Heart left ventricle (tissue), 16 donors: ENCODE measurements at regions not wholly inside any gene's neighbourhood (a gene's known extent, or its start where the extent isn't known, plus 50 kb on each side); places are given as distances from the start of the nearest gene placed in this dataset.

ENCODE experiments used
- ATAC-seq, 4 donors: fragments of 200-7000 bp; cut with Tn5 transposase; one replicate each; pipeline ENCODE4 v1.9.1; 2020 to 2022; ENCODE audit warnings: moderate library complexity in 4 of 4, mild to moderate bottlenecking in 3 of 4, moderate number of reproducible peaks in 1 of 4
- DNase-seq, 5 donors: peaks; one replicate each; pipeline ENCODE4 v3.0.0-alpha.2; 2020
- H3K27ac ChIP-seq, 12 donors: fragments of 200-600 bp; sonication (generic) in 4 of 12; one replicate each; pipeline versions ENCODE4 v1.5.0 to v1.8.0; 2016 to 2022; ENCODE audit warnings: mild to moderate bottlenecking in 2 of 12
- H3K27me3 ChIP-seq, 9 donors: fragments of 200-600 bp; sonication (generic) in 2 of 9; one replicate each; pipeline versions ENCODE4 v1.5.1 to v1.8.0; 2016 to 2022; ENCODE audit warnings: mild to moderate bottlenecking in 3 of 9
- H3K36me3 ChIP-seq, 9 donors: fragments of 200-600 bp; sonication (generic) in 2 of 9; one replicate each; pipeline versions ENCODE4 v1.5.0 to v1.8.0; 2018 to 2022; ENCODE audit warnings: mild to moderate bottlenecking in 2 of 9
- H3K4me1 ChIP-seq, 12 donors: fragments of 200-600 bp; sonication (generic) in 4 of 12; one replicate each; pipeline versions ENCODE4 v1.5.0 to v1.8.0; 2016 to 2022; ENCODE audit warnings: mild to moderate bottlenecking in 3 of 12
- H3K4me3 ChIP-seq, 12 donors: fragments of 200-600 bp; sonication (generic) in 4 of 12; one replicate each; pipeline versions ENCODE4 v1.5.0 to v1.8.0; 2017 to 2022; ENCODE audit warnings: mild to moderate bottlenecking in 9 of 12, moderate library complexity in 4 of 12
- H3K9me3 ChIP-seq, 12 donors: fragments of 200-600 bp; sonication (generic) in 4 of 12; one replicate each; pipeline versions ENCODE4 v1.5.0 to v1.8.0; 2016 to 2022; ENCODE audit warnings: mild to moderate bottlenecking in 1 of 12
- POLR2A ChIP-seq, 2 donors: fragments of 450-650 bp; IDR thresholded peaks; one replicate each; pipeline ENCODE4 v1.6.1; 2017; ENCODE audit warnings: antibody characterized with exemption in 2 of 2, mild to moderate bottlenecking in 2 of 2, moderate library complexity in 2 of 2
- WGBS, 4 donors: extraction: QIAGEN DNeasy Blood & Tissue Kit in 2 of 4; methylation state at CpG; one replicate each; pipeline versions ENCODE4 v1.1.5 to v1.1.7; 2013 to 2018; 5-methylcytosine and 5-hydroxymethylcytosine counted together
- intact Hi-C, 10 donors: fragments of 100-400 bp; cut with DNase I; formaldehyde crosslinking; loops; one replicate each; pipeline versions ENCODE4 v1.11.1 to v1.14.2; 2022
- TF ChIP-seq, protein P1 (sequence below), 12 donors: fragments of 200-600 bp; sonication (generic) in 4 of 12; IDR thresholded peaks; one replicate each; pipeline versions ENCODE4 v1.5.0 to v1.8.0; 2018 to 2022; ENCODE audit warnings: antibody characterized with exemption in 12 of 12, mild to moderate bottlenecking in 5 of 12
- donor health status: ischemic (EF 13 %, LVEDD 7.1; RV severe dilation, severe dysfunction).
- donor health status: healthy with polysubstance abuse.
- donor health status: DM: no; HTN: yes; CAD: no.
- donor health status: DM: no; HTN: no; CAD: no.
- donor health status: ischemic (EF 25% LVEDD 6.9; RV normal size, moderate dysfunction).
- donor health status: ischemic (EF 25% LVEDD 5.7; RV mildly dilated, moderate dysfunction).
- donor health status: healthy.
- donor health status: DM: yes; HTN: yes; CAD: no.
- donor health status: ischemic (EF 35%, LVEDD 5.7; RV mildly dilated, moderate dysfunction).
- donor health status: nonischemic (EF 11% LVEDD 7.7; RV severe dilation, severe dysfunction).
- donor health status: DM: yes; HTN: yes; CAD: no.
- donor health status: PGD.
- donor health status: ischemic (EF 29% LVEDD 5.4; RV normal size, mild dysfunction).
- donor health status: nonischemic (EF 23%, LVEDD 6.1; RV moderate dilation, normal function).

GRCh38 chr1:220991506-220991905 lies 112.3 kb downstream of the HLX start:
- H3K9me3 ChIP-seq = peaks cover 0 to 4% (median 0%) of the 10 kb centered on the region in 12 donors
- WGBS, 4 donors = 81 to 87% (median 85%) methylated on average over 4 of the region's 4 CpGs
- H3K4me3 ChIP-seq = no peak overlapping the region
- DNase-seq (no peak), ATAC-seq (no peak)
- no peak overlapping the region for H3K27ac ChIP-seq
- TF ChIP-seq, protein P1, sequence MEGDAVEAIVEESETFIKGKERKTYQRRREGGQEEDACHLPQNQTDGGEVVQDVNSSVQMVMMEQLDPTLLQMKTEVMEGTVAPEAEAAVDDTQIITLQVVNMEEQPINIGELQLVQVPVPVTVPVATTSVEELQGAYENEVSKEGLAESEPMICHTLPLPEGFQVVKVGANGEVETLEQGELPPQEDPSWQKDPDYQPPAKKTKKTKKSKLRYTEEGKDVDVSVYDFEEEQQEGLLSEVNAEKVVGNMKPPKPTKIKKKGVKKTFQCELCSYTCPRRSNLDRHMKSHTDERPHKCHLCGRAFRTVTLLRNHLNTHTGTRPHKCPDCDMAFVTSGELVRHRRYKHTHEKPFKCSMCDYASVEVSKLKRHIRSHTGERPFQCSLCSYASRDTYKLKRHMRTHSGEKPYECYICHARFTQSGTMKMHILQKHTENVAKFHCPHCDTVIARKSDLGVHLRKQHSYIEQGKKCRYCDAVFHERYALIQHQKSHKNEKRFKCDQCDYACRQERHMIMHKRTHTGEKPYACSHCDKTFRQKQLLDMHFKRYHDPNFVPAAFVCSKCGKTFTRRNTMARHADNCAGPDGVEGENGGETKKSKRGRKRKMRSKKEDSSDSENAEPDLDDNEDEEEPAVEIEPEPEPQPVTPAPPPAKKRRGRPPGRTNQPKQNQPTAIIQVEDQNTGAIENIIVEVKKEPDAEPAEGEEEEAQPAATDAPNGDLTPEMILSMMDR (IDR thresholded peaks at IDR 0.05) = no peak
- no peak for TF ChIP-seq POLR2A (IDR thresholded peaks at IDR 0.05)
- H3K36me3 ChIP-seq = no peaks in the 10 kb centered on the region
- intact Hi-C loops = loop anchor here in 1 of 10 donors (10.0 kb wide), 1 partner anchor 87 kb away; no protein-coding TSS in a partner anchor
- H3K4me1 ChIP-seq = peaks cover 0 to 16% (median 0%) of the 10 kb centered on the region in 12 donors
- H3K27me3 ChIP-seq = no peaks in the 10 kb centered on the region

DNA sequence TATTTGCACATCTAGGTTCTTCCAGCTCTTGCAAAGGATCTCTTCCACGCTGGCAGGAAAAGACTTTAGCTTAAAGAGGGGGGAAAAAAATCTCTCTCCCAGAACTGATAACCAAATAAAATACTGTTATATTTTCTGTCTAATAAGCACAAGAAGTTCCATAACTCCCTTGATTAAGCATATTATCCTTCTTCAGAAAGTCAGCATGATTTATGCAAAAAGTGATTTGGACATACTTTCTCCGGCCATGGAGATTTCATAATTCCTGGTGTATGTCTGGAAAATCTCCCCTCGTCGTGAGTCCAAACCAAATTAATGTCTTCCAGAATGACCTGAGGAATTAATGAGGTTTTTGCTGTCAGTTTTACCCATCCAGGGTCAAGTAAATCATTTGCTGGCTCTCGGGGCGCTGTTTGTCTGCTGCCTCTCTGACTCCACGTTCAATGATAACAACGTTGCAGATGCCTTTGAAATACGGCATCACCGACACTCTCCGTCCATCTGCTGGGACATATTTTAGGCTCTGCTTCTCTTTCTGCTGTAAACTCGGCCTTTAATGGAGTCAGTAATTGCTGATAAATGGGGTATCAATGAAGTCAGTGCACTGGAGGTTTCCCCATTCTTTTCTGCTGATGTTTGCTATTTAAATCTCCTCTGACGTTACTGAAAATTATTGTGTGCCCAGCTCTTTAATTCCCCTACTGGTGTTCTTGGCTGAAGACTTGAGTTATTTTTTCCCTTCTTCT lies 112.9 kb downstream of the HLX start:
- Histone ChIP-seq H3K36me3 (no peaks in the 10 kb centered on the region), H3K27me3 (no peaks in the 10 kb centered on the region), H3K4me3 (peak overlapping the region in 5 of 12 donors; percentile 1 to 26 (median 6)), H3K27ac (peak overlapping the region in 2 of 12 donors; percentile 32 to 38), H3K4me1 (peaks cover 0 to 16% (median 0%) of the 10 kb centered on the region in 12 donors), H3K9me3 (peaks cover 0 to 4% (median 0%) of the 10 kb centered on the region in 12 donors)
- DNase-seq (no peak), ATAC-seq (no peak)
- 48 to 63% (median 49%) methylated on average over 13 of the region's 13 CpGs for WGBS, 4 donors
- intact Hi-C loops = loop anchor here in 1 of 10 donors (10.0 kb wide), 1 partner anchor 87 kb away; no protein-coding TSS in a partner anchor
- TF ChIP-seq, protein P1 (IDR thresholded peaks at IDR 0.05) = no peak
- no peak for TF ChIP-seq POLR2A (IDR thresholded peaks at IDR 0.05)

DNA sequence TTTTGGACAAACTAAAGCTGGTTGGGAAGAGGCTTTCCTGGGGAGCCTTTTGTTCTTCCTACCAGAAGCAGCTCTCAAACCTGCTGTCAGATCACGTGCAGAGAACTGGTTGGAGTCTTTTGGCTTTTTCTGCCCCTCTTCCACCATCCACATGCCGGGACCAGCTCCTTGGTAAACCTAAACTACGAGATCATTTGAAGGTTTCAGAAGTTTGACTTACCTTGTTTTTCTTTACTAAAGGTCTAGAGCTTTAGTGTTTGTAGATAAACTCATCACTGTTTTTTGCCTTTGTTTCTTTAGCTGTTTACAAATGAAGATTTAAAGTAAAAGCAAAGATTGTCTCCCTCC lies 113.4 kb downstream of the HLX start:
- Histone ChIP-seq H3K9me3 (peaks cover 0 to 4% (median 0%) of the 10 kb centered on the region in 12 donors), H3K36me3 (no peaks in the 10 kb centered on the region), H3K27me3 (no peaks in the 10 kb centered on the region), H3K4me1 (peaks cover 0 to 16% (median 0%) of the 10 kb centered on the region in 12 donors), H3K4me3 (peak overlapping the region in 2 of 12 donors; percentile 1 to 2), H3K27ac (peak overlapping the region in 2 of 12 donors; percentile 32 to 38)
- ATAC-seq (no peak), DNase-seq (no peak)
- intact Hi-C loops = loop anchor here in 1 of 10 donors (10.0 kb wide), 1 partner anchor 88 kb away; no protein-coding TSS in a partner anchor
- TF ChIP-seq, protein P1 (IDR thresholded peaks at IDR 0.05) = no peak
- no peak for TF ChIP-seq POLR2A (IDR thresholded peaks at IDR 0.05)
- 43 to 73% (median 66%) methylated on average over 3 of the region's 3 CpGs for WGBS, 4 donors

GRCh38 chr1:220994671-220995070 lies 115.4 kb downstream of the HLX start:
- ATAC-seq = no peak

More at GRCh38 chr1:220994671-220995070, 115.4 kb downstream of the HLX start:
- Histone ChIP-seq H3K36me3 (no peaks in the 10 kb centered on the region), H3K9me3 (no peaks in the 10 kb centered on the region), H3K4me3 (no peak overlapping the region), H3K27me3 (no peaks in the 10 kb centered on the region), H3K27ac (no peak overlapping the region), H3K4me1 (peaks cover 0 to 20% (median 2%) of the 10 kb centered on the region in 12 donors)
- 86 to 94% (median 92%) methylated on average over 3 of the region's 3 CpGs for WGBS, 4 donors
- no peak for DNase-seq
- TF ChIP-seq, protein P1 (IDR thresholded peaks at IDR 0.05) = no peak
- no peak for TF ChIP-seq POLR2A (IDR thresholded peaks at IDR 0.05)
- intact Hi-C loops = loop anchor here in 2 of 10 donors (5.0 to 10.0 kb wide), 2 partner anchors 90 to 183 kb away; no protein-coding TSS in a partner anchor
